Large intestine (tissue), 3 donors: ENCODE measurements at regions not wholly inside any gene's neighbourhood (a gene's known extent, or its start where the extent isn't known, plus 50 kb on each side); places are given as distances from the start of the nearest gene placed in this dataset.

Experiments
- DNase-seq, 2 donors: peaks; one replicate each; pipeline versions ENCODE4 v3.0.0 to v3.0.0-alpha.2; 2013
- H3K27ac ChIP-seq: one replicate; pipeline ENCODE4 v1.5.1; 2013; ENCODE audit warnings: low read length
- H3K27me3 ChIP-seq: 2 replicates; pipeline ENCODE4 v1.6.1; 2013; ENCODE audit warnings: low read length; ENCODE audit not compliant: control insufficient read depth, insufficient read depth
- H3K36me3 ChIP-seq: 2 replicates; pipeline ENCODE4 v1.6.1; 2013; ENCODE audit warnings: low read length; ENCODE audit not compliant: control insufficient read depth, insufficient read depth
- H3K4me1 ChIP-seq: one replicate; pipeline ENCODE4 v1.6.1; 2013; ENCODE audit warnings: low read length; ENCODE audit not compliant: control insufficient read depth, insufficient read depth
- H3K4me3 ChIP-seq: one replicate; pipeline ENCODE4 v1.5.1; 2013; ENCODE audit warnings: low read length
- H3K9me3 ChIP-seq: one replicate; pipeline ENCODE4 v1.6.1; 2013; ENCODE audit warnings: mild to moderate bottlenecking, low read depth, low read length, moderate library complexity; ENCODE audit not compliant: control insufficient read depth
- WGBS: methylation state at CpG from one replicate; pipeline ENCODE4 v1.1.5; 2013; ENCODE audit warnings: low lambda C conversion rate; ENCODE audit not compliant: insufficient coverage; 5-methylcytosine and 5-hydroxymethylcytosine counted together

DNA sequence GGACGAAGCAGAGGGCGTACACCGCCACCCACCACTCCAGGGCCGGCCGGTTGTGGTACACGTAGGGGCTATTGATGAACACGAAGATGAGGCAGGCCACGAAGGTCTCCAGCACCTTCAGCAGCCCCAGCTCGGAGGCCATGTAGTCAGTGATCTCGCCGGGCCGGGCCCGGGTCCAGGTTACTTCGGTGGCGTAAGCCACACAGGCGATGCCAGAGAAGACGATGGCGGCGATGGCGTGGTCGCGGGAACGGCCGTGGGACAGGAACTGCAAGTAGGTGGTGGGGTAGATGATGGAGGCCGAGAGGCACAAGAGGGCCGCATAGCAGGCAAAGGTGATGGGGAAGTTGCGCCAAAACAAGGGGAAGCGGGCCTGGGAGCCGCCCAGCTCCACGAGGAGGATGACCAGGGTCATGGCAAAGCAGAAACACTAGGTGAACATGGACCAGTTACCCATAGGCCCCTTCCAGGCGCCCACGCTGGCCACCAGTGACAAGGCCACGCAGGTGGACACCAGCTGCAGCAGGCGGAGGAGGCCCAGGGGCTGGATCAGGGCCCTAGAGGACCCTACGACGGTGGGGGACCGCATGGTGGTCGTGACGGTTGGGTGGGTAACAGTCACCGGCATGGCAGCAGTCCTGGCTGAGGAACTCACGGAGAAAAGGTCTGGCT, 128.4 kb upstream of the FAM98A start:
- H3K36me3 ChIP-seq = no peaks in the 10 kb centered on the region
- whole genome bisulfite sequencing = 96% methylated on average over 15 of the region's 41 CpGs
- no peaks in the 10 kb centered on the region for H3K27me3 ChIP-seq
- peaks cover 13% of the 10 kb centered on the region for H3K9me3 ChIP-seq
- no peak overlapping the region for H3K4me3 ChIP-seq
- H3K4me1 ChIP-seq = no peaks in the 10 kb centered on the region
- no peak for DNase-seq
- no peak overlapping the region for H3K27ac ChIP-seq

DNA sequence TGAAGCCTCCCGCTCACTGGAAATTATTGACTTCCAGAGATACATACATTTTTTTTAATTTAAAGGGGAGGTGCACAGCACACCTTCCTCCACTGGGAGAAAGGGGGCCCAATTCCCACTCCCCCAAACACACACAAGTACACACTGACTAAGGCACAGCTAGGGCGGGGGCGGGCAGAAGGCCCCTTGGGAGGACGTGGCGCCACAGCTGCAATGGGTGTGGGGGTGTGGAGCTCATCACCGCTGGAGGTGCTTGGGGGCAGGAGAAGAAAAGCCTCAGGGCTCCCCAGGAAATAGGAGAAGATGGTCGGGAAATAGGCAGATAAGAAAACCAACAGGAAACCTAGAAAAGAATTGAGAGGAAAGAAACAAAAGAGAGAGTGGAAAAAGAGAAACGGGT, 127.3 kb upstream of the FAM98A start:
- no peak overlapping the region for H3K4me3 ChIP-seq
- DNase-seq = no peak
- 89% methylated on average over 2 of the region's 8 CpGs for WGBS
- H3K9me3 ChIP-seq = peaks cover 13% of the 10 kb centered on the region
- no peak overlapping the region for H3K27ac ChIP-seq
- H3K27me3 ChIP-seq = no peaks in the 10 kb centered on the region
- no peaks in the 10 kb centered on the region for H3K36me3 ChIP-seq
- H3K4me1 ChIP-seq = no peaks in the 10 kb centered on the region

DNA sequence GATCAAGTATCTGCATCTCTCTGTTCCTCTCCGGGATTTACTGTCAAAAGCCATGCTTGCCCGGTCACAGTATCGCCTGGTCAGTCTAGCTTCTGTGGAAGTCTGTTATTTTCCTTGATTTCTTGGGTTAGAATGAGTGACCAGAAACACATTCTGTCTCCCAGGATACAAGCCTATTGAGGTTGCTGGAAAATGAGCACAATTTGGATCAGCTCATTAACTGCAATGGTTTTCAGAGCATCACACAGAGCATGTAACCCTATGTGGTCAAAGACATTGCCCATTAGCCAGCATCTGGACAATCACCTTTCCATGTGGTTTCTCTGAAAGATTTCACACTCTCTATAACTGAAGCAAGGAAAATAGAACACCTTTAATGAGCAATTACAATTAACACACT, 124.2 kb upstream of the FAM98A start:
- no peak overlapping the region for H3K4me3 ChIP-seq
- H3K27ac ChIP-seq = no peak overlapping the region
- WGBS = no CpG with 5 or more reads among the region's 3 CpGs
- no peaks in the 10 kb centered on the region for H3K27me3 ChIP-seq
- no peak for DNase-seq
- peaks cover 12% of the 10 kb centered on the region for H3K9me3 ChIP-seq
- H3K36me3 ChIP-seq = no peaks in the 10 kb centered on the region
- H3K4me1 ChIP-seq = no peaks in the 10 kb centered on the region

DNA sequence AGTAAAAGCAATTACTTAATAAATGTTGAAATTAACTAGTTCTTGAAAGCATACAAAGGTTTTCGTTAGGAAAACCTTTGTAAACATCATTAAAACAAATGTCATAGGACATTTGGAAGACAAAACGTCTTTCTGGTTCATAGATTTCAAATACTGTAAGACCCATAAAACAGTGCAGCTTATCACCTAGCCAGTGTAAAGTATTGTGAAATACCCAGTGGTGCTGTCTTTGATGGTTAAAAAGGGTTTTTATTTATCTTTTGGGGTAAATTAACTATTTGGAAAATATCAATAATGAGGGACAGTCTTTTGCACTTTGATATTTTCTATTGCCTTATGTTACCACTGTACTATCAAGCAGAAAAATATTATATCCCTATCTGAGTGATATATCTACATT, 120.0 kb upstream of the FAM98A start:
- Histone ChIP-seq H3K36me3 (no peaks in the 10 kb centered on the region), H3K4me1 (no peaks in the 10 kb centered on the region), H3K9me3 (no peaks in the 10 kb centered on the region), H3K4me3 (no peak overlapping the region), H3K27me3 (no peaks in the 10 kb centered on the region), H3K27ac (no peak overlapping the region)
- DNase-seq = no peak
- WGBS = no CpG with 5 or more reads among the region's 2 CpGs

DNA sequence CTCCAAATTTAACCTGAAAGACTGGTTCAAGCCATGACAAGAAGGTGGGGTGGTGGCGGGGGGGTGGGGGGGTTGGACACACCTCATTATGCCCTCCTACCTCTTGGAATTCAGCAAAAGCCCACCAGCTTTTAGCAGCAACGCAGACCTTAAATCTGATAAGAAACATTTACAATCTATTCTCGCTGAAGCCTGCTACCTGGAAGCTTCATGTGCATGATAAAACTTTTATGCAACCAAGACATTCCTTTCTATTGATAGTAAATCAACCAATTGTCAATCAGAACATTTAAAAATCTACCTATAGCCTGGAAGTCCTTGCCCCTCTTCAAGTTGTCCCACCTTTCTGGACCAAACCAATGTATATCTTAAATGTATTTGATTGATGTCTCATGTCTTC, 113.6 kb upstream of the FAM98A start:
- H3K27ac ChIP-seq = no peak overlapping the region
- no peaks in the 10 kb centered on the region for H3K9me3 ChIP-seq
- H3K4me1 ChIP-seq = no peaks in the 10 kb centered on the region
- H3K36me3 ChIP-seq = no peaks in the 10 kb centered on the region
- no peak for DNase-seq
- WGBS = no CpG with 5 or more reads among the region's 3 CpGs
- no peaks in the 10 kb centered on the region for H3K27me3 ChIP-seq
- H3K4me3 ChIP-seq = no peak overlapping the region

DNA sequence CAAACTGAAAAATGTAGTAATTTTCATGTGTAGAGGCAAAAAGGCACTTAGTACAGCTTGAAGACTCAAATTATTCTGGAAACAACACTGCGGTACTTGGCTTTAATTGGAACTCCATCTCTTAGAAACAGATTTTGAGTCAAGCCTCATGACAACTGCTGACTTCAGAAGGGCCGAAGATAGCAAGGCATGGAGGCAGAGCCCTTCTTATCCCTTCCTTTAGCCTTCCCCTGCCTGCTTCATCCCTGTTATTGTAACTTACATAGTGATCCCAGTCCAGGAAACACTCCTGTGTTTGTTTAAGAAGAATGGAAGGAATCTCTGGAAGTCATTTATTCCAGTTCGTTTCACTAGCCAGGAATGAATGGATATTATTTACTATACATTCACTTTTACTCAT, 110.9 kb upstream of the FAM98A start:
- no peak overlapping the region for H3K27ac ChIP-seq
- 43% methylated on average over 1 of the region's 3 CpGs for WGBS
- no peaks in the 10 kb centered on the region for H3K36me3 ChIP-seq
- H3K4me3 ChIP-seq = no peak overlapping the region
- DNase-seq = no peak
- H3K4me1 ChIP-seq = no peaks in the 10 kb centered on the region
- no peaks in the 10 kb centered on the region for H3K9me3 ChIP-seq
- H3K27me3 ChIP-seq = no peaks in the 10 kb centered on the region

DNA sequence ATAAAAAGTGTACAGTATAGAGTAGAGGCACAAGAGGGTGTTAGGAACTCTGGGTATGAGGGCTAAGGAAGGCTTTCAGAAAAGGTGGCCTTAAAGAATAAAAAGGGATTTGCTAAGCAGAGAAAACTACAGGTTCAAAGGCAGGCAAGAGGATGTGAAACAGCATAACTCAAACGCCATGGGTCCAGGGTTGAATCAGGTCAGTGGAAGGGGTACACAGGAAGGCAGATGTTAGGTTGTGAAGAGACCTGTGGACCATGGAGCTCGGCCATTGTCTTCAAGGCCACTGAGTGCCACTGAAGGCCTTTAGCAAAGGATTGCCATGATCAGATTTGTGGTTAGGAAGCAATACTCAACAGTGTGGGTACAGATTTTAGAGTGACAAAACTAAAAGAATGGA, 108.2 kb upstream of the FAM98A start:
- no CpG with 5 or more reads among the region's 2 CpGs for WGBS
- Histone ChIP-seq H3K4me1 (no peaks in the 10 kb centered on the region), H3K9me3 (no peaks in the 10 kb centered on the region), H3K27me3 (no peaks in the 10 kb centered on the region), H3K4me3 (no peak overlapping the region), H3K36me3 (no peaks in the 10 kb centered on the region), H3K27ac (no peak overlapping the region)
- DNase-seq = no peak

DNA sequence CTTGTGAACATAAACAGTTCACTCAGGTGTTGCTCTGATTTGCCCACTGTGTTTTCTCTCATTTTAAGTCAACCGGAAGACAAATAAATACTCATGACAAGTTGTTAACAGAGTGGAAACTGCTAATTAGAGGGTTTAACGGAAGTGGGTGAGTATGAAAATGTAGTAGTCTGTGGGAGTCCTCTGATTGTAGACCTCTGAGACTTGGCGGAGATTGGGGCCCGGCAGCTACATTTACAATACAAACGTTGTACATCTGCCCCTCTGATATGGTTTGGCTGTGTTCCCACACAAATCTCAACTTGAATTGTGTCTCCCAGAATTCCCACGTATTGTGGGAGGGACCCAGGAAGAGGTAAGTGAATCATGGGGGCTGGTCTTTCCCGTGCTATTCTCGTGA, 107.3 kb upstream of the FAM98A start:
- Histone ChIP-seq H3K4me1 (no peaks in the 10 kb centered on the region), H3K4me3 (no peak overlapping the region), H3K9me3 (no peaks in the 10 kb centered on the region), H3K36me3 (no peaks in the 10 kb centered on the region), H3K27me3 (no peaks in the 10 kb centered on the region), H3K27ac (no peak overlapping the region)
- WGBS = 73% methylated on average over 3 of the region's 8 CpGs
- no peak for DNase-seq

DNA sequence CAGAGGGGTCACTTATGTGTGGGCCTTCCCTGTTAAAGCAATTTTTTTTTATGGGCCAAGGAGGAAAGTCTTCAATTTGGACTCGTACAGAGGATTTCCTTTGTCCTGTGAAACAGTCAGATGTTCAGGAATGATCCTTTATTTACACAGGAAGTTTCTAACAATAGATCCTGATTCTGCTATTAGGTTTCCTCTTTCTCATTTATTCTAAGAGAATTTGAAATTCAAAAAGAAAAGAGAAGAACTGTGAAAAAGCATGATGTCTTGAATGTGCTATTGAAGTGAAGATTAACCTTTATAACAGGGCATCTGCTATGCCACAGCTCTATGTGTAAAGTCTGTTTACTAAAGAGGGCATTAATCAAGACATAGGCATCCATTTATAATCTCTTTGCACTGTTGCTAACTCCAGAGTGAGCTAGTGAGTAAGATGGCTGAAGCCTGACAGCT, 105.3 kb upstream of the FAM98A start:
- no peaks in the 10 kb centered on the region for H3K4me1 ChIP-seq
- H3K4me3 ChIP-seq = no peak overlapping the region
- peaks cover 6% of the 10 kb centered on the region for H3K9me3 ChIP-seq
- no peaks in the 10 kb centered on the region for H3K36me3 ChIP-seq
- DNase-seq = no peak
- WGBS = no CpG with 5 or more reads among the region's 1 CpG
- no peaks in the 10 kb centered on the region for H3K27me3 ChIP-seq
- no peak overlapping the region for H3K27ac ChIP-seq

DNA sequence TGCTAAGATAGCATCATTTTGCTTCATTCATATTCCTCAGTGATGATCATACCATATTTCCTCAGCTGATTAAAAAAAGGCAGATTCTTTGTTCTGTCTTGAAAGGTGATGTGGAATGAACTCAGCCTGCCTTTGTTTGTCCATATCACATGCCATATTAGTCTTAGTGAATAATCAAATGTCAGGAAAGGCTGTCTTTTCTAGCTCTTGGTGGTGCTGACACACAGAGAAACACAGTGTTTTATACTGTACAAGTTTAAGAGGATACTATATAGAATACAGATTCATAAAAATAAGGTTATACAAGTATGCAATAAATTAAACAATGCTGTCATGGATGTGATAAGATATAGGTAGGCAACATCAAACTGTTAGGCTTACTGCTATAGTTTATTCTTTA, 97.1 kb upstream of the FAM98A start:
- Histone ChIP-seq H3K27ac (no peak overlapping the region), H3K4me1 (no peaks in the 10 kb centered on the region), H3K36me3 (no peaks in the 10 kb centered on the region), H3K27me3 (no peaks in the 10 kb centered on the region), H3K9me3 (peaks cover 6% of the 10 kb centered on the region), H3K4me3 (no peak overlapping the region)
- no peak for DNase-seq

DNA sequence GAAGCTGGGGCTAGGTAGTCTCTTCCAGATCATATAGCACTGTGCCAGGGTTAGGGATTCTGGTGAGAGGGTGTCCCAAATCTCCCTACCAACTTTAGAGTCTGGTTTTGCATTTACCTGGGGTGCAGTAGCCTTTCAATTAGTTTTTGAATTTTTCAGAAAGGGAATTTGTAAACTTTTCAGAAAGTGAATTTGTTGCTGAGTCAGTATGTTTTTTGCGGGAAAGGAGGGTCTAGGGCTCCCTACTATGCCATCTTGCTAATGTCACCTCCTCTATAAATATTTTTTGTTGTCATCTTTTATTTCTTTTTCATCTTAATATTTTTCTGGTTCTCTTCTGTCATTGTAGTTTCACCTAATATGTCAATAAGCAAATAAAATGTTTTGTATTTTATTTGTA, 95.8 kb upstream of the FAM98A start:
- no peak overlapping the region for H3K4me3 ChIP-seq
- no peak overlapping the region for H3K27ac ChIP-seq
- H3K36me3 ChIP-seq = no peaks in the 10 kb centered on the region
- DNase-seq = no peak
- H3K27me3 ChIP-seq = no peaks in the 10 kb centered on the region
- H3K9me3 ChIP-seq = peaks cover 5% of the 10 kb centered on the region
- no peaks in the 10 kb centered on the region for H3K4me1 ChIP-seq
- WGBS = 100% methylated on average over 1 of the region's 1 CpG
